GM18873 (cell line): ENCODE measurements at regions not wholly inside any gene's neighbourhood (a gene's known extent, or its start where the extent isn't known, plus 50 kb on each side); places are given as distances from the start of the nearest gene placed in this dataset.

Experiments
- ATAC-seq: cut with Tn5 transposase; IDR thresholded peaks from one replicate; pipeline ENCODE4 v1.9.1; 2021; ENCODE audit warnings: mild to moderate bottlenecking, moderate library complexity, moderate number of reproducible peaks; ENCODE audit not compliant: unreplicated experiment, low FRiP score

DNA sequence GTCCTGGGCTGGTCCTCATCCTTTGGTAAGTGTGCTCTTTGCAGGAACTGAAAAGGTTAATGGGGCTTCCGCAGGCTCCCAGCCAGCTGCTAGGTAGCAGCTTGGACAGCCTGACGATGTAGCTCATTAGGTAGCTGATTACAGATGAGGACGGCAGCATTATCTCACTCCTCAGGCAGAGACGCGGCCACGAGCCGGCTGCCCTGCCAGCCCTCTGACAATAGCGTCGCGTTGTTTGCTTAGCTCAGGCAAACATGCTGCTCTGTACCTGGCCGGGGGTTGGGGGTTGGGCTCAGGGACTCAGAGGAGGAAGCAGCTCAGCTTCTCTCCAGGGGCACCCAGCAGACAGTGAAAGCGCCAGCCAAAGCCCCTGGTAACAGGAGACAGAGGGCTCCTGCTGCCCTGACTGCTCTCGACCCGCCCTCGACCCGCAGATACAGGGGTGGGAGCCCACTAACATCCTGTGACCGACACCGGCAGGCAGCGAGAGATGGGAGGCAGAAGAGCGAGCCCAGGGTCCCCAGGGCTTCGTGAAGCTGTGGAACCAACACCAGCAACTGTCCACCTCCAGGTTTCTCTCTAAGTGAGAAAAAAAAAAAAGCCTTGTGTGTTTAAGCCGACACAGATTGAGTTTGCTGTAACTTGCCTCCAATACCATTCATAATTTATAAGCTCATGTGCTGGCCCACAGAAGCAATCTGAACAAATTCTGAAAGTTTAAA is 53.4 kb upstream of the DLK1 start:
- ATAC-seq = no peak

DNA sequence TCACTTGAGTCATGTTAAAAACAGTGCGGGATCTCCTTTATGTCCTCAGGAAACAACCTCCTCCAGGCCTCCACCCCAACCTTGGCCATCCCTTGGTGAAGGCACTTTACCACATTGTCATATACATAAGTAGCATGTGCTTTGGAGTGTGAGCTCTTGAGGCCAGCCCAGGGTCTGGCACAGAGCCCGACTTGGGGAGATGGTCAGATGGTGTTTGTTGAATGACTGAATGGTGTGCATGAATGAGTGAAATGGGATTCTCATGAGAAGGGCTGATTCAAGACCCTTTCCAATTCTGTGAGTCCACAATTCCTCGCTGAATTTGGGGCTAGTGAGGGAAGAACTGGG is 52.9 kb upstream of the DLK1 start:
- no peak for ATAC-seq

DNA sequence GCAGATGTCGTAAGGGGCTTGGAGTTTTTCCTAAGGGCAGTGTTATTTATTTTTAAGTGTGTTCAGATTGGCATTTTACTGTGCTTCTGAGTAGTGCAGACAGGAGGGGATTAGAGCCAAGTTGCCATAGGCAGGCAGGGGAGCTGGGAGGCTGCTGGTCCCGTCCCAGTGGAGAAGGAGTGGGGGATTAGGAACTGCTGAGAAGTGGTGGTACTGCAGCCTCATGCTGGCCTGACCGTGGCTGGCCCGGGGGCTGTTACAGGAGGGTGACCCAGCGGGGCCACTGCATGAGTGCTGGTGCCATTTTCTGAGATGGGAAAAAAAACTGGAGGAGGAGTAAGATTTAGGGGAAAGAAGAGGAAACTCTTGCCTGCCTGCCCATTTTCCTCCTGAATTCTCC is 52.3 kb upstream of the DLK1 start:
- ATAC-seq = no peak

DNA sequence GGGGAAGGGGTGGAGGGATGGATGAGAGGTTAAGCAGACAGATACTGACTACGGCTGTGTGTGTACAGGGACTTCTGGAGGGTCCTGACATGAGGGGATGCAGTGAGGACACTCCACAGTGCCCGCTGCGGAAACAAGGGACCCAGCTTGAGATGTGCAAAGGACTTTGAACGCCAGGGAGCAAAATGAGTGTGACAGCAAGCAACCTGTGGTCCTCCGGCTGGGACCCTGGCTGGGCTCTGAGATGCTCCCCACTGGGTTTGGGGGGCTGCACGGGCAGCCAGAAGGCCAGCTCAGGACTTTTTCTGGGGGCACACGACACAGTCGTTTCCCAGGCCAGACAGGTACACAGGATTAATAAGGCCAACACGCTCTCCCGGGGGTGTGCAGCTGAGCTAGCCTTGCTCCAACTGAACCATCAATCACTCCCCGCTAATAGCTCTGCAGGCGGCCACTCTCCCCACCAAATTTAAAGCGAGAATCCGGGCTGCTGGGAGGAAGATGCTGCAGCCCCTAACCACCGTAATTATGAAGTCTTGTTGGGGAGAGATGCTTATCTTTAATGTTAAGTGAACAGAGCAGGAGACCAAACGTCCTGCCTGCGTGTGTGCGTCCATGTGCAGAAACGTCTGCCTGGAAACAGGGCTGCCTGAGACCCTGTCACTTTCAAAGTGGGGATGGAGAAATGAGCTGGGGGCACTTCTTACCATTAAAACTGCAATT is 51.6 kb upstream of the DLK1 start:
- ATAC-seq = no peak

DNA sequence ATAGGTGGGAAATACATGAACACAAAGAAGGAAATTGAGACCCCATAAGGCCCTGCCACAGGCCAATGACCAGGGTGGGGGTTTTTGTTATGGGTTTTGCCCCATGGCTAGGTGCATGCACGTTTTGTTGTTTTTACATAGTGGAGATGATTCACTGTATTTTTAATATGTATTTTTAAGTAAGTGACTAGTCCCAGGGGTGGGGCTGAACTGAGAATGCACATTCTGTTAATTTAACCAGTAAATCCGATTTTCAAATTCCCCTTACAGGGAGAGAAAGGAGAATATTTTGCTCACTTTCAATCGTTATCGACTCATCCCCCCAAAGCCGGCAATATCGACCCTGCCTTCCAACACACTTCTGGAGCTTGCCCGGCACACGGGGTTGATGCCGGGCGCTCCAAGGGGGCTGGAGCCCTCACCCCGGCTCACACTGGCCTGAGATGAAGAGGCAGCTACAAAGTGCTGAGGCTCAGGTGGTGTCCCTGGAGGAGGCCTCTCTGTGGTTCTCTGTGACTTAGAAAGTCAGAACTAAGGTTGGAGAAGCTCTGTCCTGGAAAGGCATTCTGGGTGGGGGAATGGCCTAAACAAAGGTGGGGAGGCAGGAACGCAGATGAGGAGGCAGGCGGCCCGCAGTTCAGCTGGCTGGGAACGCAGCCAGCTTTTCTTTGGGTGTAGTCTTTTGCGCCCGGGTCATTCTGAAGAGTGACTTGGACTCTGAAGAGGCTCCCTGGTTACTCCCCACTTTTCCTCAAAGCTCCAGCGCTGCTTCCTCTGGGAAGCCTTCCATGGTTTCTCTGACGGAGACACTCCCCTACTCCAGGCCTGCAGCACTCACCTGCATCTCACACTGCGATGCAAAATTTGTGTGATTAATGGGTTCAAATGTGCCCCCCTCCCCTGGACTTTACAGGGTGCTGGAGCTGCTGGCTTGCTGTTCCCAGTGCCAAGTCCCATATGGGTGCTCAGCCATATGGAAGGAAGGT is 50.7 kb upstream of the DLK1 start:
- no peak for ATAC-seq
